DMS79 (cell line): ENCODE measurements at regions not wholly inside any gene's neighbourhood (a gene's known extent, or its start where the extent isn't known, plus 50 kb on each side); places are given as distances from the start of the nearest gene placed in this dataset.

Experiments
- DNase-seq: peaks from one replicate; lab custom pipeline; 2025; lab: John Stamatoyannopoulos, UW

- no peak for DNase-seq
Measured at GRCh38 chr11:116642481-116642880, 130.3 kb downstream of the BUD13 start.

- peak; percentile 63 for DNase-seq
Measured at GRCh38 chr11:116641561-116642045, 131.2 kb downstream of the BUD13 start.

GRCh38 chr11:116640641-116641402, 132.0 kb downstream of the BUD13 start:
- peak; percentile 59 for DNase-seq

- peak; percentile 81 for DNase-seq
Measured at GRCh38 chr11:116638463-116638862, 134.3 kb downstream of the BUD13 start.

GRCh38 chr11:116637766-116638165, 135.0 kb downstream of the BUD13 start:
- peak; percentile 10 for DNase-seq

GRCh38 chr11:116636341-116636929, 136.4 kb downstream of the BUD13 start:
- no peak for DNase-seq

GRCh38 chr11:116631201-116631600, 141.6 kb downstream of the BUD13 start:
- DNase-seq: no peak

GRCh38 chr11:116618461-116618860, 154.3 kb downstream of the BUD13 start:
- no peak for DNase-seq

- peak; percentile 56 for DNase-seq
Measured at GRCh38 chr11:116615211-116615865, 157.4 kb downstream of the BUD13 start.

- DNase-seq: no peak
Measured at GRCh38 chr11:116614306-116615210, 158.2 kb downstream of the BUD13 start.

GRCh38 chr11:116613206-116613875, 159.4 kb downstream of the BUD13 start:
- DNase-seq: peak; percentile 48

GRCh38 chr11:116611998-116612620, 160.7 kb downstream of the BUD13 start:
- no peak for DNase-seq

GRCh38 chr11:116610190-116610589, 162.6 kb downstream of the BUD13 start:
- no peak for DNase-seq

- DNase-seq: no peak
Measured at GRCh38 chr11:116607027-116607426, 165.8 kb downstream of the BUD13 start.

GRCh38 chr11:116605543-116606459, 167.0 kb downstream of the BUD13 start:
- DNase-seq: no peak

- DNase-seq: peak; percentile 91
Measured at GRCh38 chr11:116603728-116604323, 169.0 kb downstream of the BUD13 start.

- DNase-seq: no peak
Measured at GRCh38 chr11:116602637-116602942, 170.2 kb downstream of the BUD13 start.

- no peak for DNase-seq
Measured at GRCh38 chr11:116601814-116602636, 170.8 kb downstream of the BUD13 start.

- DNase-seq: no peak
Measured at GRCh38 chr11:116600930-116601329, 171.9 kb downstream of the BUD13 start.
